ENCODE measurements at regions not wholly inside any gene's neighbourhood (a gene's known extent, or its start where the extent isn't known, plus 50 kb on each side); places are given as distances from the start of the nearest gene placed in this dataset.

DNA sequence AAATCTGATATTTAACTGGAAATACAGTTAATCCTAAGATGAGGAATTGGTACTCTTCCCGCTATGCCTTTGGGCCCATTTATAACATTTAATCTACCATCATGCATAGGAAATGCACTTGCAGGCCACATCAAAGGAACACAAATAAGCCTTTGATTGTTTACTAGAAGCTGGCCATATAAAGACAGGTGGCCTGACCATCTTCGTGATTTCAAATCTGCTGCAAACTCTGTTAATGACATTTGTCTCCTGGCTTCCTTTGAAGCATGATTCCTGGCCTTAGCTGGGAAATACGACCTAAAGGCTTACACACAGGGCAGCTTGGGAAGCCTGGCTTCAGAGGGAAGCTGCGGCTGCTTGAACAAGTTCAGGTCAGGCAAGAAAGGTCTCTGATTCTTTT is 552.1 kb downstream of the CDH26 start:
- no peaks in the 10 kb centered on the region for H3K4me1 ChIP-seq
- H3K4me3 ChIP-seq: no peak overlapping the region
- no peaks in the 10 kb centered on the region for H3K9me3 ChIP-seq
- no peak for TF ChIP-seq POLR2A (IDR thresholded peaks at IDR 0.05)
- TF ChIP-seq, protein P1, sequence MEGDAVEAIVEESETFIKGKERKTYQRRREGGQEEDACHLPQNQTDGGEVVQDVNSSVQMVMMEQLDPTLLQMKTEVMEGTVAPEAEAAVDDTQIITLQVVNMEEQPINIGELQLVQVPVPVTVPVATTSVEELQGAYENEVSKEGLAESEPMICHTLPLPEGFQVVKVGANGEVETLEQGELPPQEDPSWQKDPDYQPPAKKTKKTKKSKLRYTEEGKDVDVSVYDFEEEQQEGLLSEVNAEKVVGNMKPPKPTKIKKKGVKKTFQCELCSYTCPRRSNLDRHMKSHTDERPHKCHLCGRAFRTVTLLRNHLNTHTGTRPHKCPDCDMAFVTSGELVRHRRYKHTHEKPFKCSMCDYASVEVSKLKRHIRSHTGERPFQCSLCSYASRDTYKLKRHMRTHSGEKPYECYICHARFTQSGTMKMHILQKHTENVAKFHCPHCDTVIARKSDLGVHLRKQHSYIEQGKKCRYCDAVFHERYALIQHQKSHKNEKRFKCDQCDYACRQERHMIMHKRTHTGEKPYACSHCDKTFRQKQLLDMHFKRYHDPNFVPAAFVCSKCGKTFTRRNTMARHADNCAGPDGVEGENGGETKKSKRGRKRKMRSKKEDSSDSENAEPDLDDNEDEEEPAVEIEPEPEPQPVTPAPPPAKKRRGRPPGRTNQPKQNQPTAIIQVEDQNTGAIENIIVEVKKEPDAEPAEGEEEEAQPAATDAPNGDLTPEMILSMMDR (IDR thresholded peaks at IDR 0.05): no peak
- no peak overlapping the region for H3K27ac ChIP-seq
- intact Hi-C loops (cut with DNase I; ENCODE audit: low total_unique reads): no loop called here
- no peak for DNase-seq
- no peaks in the 10 kb centered on the region for H3K27me3 ChIP-seq
- no peaks in the 10 kb centered on the region for H3K36me3 ChIP-seq

GRCh38 chr20:60512443-60512842 is 554.2 kb downstream of the CDH26 start:
- Histone ChIP-seq H3K27me3 (peaks cover 0 to 5% of the 10 kb centered on the region in 2 donors), H3K4me3 (no peak overlapping the region), H3K36me3 (no peaks in the 10 kb centered on the region), H3K9me3 (no peaks in the 10 kb centered on the region), H3K4me1 (no peaks in the 10 kb centered on the region), H3K27ac (no peak overlapping the region)
- intact Hi-C loops (cut with DNase I; ENCODE audit: low total_unique reads): no loop called here
- no peak for DNase-seq
- TF ChIP-seq, protein P1 (IDR thresholded peaks at IDR 0.05): no peak
- TF ChIP-seq POLR2A (IDR thresholded peaks at IDR 0.05): no peak

DNA sequence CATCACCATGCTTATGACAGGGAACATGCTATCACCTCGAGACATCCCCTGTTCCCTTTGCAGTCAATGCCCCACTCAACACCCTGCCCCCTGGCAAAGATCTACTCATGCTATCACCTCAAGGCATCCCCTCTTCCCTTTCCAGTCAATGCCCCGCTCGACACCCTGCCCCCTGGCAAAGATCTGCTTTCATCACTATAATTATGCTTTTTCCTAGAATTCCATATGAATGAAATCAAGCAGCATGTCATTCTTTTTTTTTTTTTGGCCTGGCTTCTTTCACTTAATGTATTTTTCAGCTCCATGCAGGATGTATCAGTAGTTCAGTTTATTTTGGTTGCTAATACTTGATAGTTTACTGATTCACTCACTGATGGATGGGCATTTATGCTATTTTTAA is 554.9 kb downstream of the CDH26 start:
- Histone ChIP-seq H3K4me1 (no peaks in the 10 kb centered on the region), H3K27ac (no peak overlapping the region), H3K4me3 (no peak overlapping the region), H3K9me3 (no peaks in the 10 kb centered on the region), H3K36me3 (no peaks in the 10 kb centered on the region), H3K27me3 (peaks cover 0 to 5% of the 10 kb centered on the region in 2 donors)
- intact Hi-C loops (cut with DNase I; ENCODE audit: low total_unique reads): no loop called here
- DNase-seq: no peak
- TF ChIP-seq POLR2A (IDR thresholded peaks at IDR 0.05): no peak
- TF ChIP-seq, protein P1 (IDR thresholded peaks at IDR 0.05): no peak

DNA sequence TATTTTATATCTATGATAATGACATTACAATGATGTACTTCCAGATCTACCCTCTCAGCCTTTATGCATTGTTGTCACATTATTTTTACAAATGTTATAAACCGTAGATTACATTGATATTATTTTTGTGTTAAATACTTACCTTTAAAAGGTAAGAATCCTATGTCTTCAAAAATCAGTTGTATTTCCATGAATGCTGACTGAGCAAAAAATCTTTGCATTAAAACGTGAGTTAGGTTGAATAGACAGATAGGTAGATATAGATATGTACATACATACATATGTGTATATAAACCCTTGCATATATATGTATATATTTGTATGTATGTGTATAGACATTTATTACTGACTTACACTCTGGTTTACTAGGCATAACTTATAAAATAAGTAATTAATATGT is 558.2 kb downstream of the CDH26 start:
- peaks cover 0 to 5% of the 10 kb centered on the region in 2 donors for H3K27me3 ChIP-seq
- H3K4me1 ChIP-seq: no peaks in the 10 kb centered on the region
- intact Hi-C loops (cut with DNase I; ENCODE audit: low total_unique reads): no loop called here
- no peak for TF ChIP-seq POLR2A (IDR thresholded peaks at IDR 0.05)
- TF ChIP-seq, protein P1 (IDR thresholded peaks at IDR 0.05): no peak
- H3K36me3 ChIP-seq: no peaks in the 10 kb centered on the region
- H3K9me3 ChIP-seq: no peaks in the 10 kb centered on the region
- no peak overlapping the region for H3K4me3 ChIP-seq
- no peak overlapping the region for H3K27ac ChIP-seq
- DNase-seq: no peak

DNA sequence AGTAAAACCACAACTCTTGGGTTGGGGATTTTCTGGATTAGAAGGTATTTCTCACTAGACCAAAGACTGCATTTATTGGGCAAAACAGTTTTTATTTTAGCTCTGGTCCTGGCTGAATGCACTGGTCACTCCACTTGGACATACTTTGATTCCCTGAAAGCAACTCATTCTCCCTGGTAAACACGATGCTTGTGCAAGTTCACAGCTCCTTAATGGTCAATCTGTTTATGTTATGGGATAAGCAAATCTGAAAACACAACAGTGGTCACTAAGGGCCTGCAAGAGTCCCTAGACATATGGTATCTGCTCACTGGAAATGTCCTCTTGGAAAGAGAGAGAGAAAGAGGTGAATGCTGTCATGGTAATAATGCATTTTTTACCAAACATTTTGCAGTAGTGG is 559.8 kb downstream of the CDH26 start:
- no peak overlapping the region for H3K27ac ChIP-seq
- intact Hi-C loops (cut with DNase I; ENCODE audit: low total_unique reads): no loop called here
- DNase-seq: no peak

More for the DNA sequence above, 559.8 kb downstream of the CDH26 start:
- Histone ChIP-seq H3K36me3 (no peaks in the 10 kb centered on the region), H3K4me1 (no peaks in the 10 kb centered on the region), H3K4me3 (no peak overlapping the region), H3K27me3 (peaks cover 0 to 5% of the 10 kb centered on the region in 2 donors), H3K9me3 (no peaks in the 10 kb centered on the region)
- no peak for TF ChIP-seq POLR2A (IDR thresholded peaks at IDR 0.05)
- TF ChIP-seq, protein P1 (IDR thresholded peaks at IDR 0.05): no peak

Measured in uterus (tissue), 3 donors.